T-helper 2 cell treated with Interferon-gamma antibody and Interleukin-4, amounts not matched to agents 5 μg/mL and 100 μg/mL, for 36 hours (primary cell): ENCODE measurements at regions not wholly inside any gene's neighbourhood (a gene's known extent, or its start where the extent isn't known, plus 50 kb on each side); places are given as distances from the start of the nearest gene placed in this dataset.
"Not testable (repeated sequence)": the region's sequence is repeated elsewhere in the genome, so short reads cannot be mapped to it uniquely, and the experiment has no call there.

Experiments used
- DNase-seq: peaks from one replicate; pipeline ENCODE4 v3.0.0; 2021; ENCODE audit warnings: low spot score
- H3K27ac Mint-ChIP-seq: one replicate; pipeline ENCODE4 v1.8.0; 2021; ENCODE audit warnings: mild to moderate bottlenecking, mixed read lengths
- H3K27me3 Mint-ChIP-seq: one replicate; pipeline ENCODE4 v1.8.0; 2021; ENCODE audit warnings: low read depth, mixed read lengths
- H3K36me3 Mint-ChIP-seq: one replicate; pipeline ENCODE4 v1.8.0; 2021; ENCODE audit warnings: low read depth, mixed read lengths
- H3K4me1 Mint-ChIP-seq: one replicate; pipeline ENCODE4 v1.8.0; 2021; ENCODE audit warnings: low read depth, mixed read lengths
- H3K4me3 Mint-ChIP-seq: one replicate; pipeline ENCODE4 v1.8.0; 2022; ENCODE audit warnings: mild to moderate bottlenecking, moderate library complexity, mixed read lengths
- H3K9me3 Mint-ChIP-seq: one replicate; pipeline ENCODE4 v1.8.0; 2021; ENCODE audit warnings: mixed read lengths

DNA sequence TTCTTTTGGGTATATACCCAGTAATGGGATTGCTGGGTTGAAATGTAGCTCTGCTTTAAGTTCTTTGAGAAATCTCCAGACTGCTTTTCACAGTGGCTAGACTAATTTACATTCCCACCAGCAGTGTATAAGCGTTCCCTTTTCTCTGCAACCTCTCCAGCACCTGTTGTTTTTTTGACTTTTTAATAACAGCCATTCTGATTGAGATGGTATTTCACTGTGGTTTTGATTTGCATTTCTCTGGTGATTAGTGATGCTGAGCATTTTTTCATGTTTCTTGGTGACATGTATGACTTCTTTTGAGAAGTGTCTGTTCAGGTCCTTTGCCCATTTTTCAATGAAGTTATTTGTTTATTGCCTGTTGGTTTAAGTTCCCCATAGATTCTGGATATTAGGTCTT, 87.1 kb upstream of the TSC22D2 start:
- H3K4me1 Mint-ChIP-seq, DNase-seq, H3K9me3 Mint-ChIP-seq, H3K27ac Mint-ChIP-seq, H3K36me3 Mint-ChIP-seq, H3K4me3 Mint-ChIP-seq: not testable (repeated sequence)
- H3K27me3 Mint-ChIP-seq: peaks cover 23% of the 10 kb centered on the region

DNA sequence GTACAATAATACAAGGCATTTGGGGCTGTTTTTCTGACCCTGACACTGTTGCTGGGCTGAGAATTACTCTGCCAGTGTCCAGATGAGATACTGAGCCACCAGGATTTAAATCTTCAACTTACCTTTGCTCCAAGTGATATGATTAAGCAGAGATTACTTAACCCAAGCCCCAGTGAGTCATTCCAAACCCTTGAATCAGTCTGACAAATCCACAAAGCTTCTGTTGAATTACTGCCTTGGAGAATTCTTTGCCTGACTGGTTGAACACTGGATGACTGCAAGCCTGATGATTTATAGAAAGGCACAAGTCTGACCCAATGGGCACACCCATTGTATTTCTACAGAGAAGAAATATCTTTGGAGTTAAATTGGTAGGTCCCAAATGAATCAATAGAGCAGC, 88.2 kb upstream of the TSC22D2 start:
- H3K27me3 Mint-ChIP-seq: peaks cover 25% of the 10 kb centered on the region
- H3K4me1 Mint-ChIP-seq: no peaks in the 10 kb centered on the region
- H3K36me3 Mint-ChIP-seq: no peaks in the 10 kb centered on the region
- no peak for DNase-seq
- no peaks in the 10 kb centered on the region for H3K9me3 Mint-ChIP-seq
- no peak overlapping the region for H3K4me3 Mint-ChIP-seq
- H3K27ac Mint-ChIP-seq: no peak overlapping the region

GRCh38 chr3:150317469-150317868, 90.6 kb upstream of the TSC22D2 start:
- H3K9me3 Mint-ChIP-seq: no peaks in the 10 kb centered on the region
- H3K36me3 Mint-ChIP-seq: no peaks in the 10 kb centered on the region
- DNase-seq: no peak
- H3K27me3 Mint-ChIP-seq: peaks cover 29% of the 10 kb centered on the region
- H3K4me3 Mint-ChIP-seq: no peak overlapping the region
- no peak overlapping the region for H3K27ac Mint-ChIP-seq
- no peaks in the 10 kb centered on the region for H3K4me1 Mint-ChIP-seq

DNA sequence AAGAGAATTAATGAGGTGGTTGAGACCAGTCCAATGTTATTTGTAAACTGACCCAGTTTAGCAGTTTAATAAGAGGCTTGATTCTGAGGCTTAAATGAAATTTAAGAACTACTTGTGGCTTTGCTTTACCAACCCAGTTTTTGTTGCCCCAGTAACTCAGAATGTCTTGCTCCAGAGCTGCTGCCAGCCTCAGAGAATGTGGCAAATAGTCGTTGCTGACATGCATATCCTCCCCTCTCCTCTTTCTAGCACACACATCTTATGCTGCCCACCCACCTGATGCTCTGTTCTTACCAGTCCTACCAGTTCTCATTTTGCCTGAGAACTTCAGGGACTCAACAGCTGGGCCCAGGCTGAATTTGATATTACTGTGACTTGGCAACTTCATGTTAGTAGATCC, 92.4 kb upstream of the TSC22D2 start:
- no peaks in the 10 kb centered on the region for H3K36me3 Mint-ChIP-seq
- no peak for DNase-seq
- no peak overlapping the region for H3K27ac Mint-ChIP-seq
- no peak overlapping the region for H3K4me3 Mint-ChIP-seq
- H3K27me3 Mint-ChIP-seq: peaks cover 32% of the 10 kb centered on the region
- H3K9me3 Mint-ChIP-seq: no peaks in the 10 kb centered on the region
- H3K4me1 Mint-ChIP-seq: no peaks in the 10 kb centered on the region

DNA sequence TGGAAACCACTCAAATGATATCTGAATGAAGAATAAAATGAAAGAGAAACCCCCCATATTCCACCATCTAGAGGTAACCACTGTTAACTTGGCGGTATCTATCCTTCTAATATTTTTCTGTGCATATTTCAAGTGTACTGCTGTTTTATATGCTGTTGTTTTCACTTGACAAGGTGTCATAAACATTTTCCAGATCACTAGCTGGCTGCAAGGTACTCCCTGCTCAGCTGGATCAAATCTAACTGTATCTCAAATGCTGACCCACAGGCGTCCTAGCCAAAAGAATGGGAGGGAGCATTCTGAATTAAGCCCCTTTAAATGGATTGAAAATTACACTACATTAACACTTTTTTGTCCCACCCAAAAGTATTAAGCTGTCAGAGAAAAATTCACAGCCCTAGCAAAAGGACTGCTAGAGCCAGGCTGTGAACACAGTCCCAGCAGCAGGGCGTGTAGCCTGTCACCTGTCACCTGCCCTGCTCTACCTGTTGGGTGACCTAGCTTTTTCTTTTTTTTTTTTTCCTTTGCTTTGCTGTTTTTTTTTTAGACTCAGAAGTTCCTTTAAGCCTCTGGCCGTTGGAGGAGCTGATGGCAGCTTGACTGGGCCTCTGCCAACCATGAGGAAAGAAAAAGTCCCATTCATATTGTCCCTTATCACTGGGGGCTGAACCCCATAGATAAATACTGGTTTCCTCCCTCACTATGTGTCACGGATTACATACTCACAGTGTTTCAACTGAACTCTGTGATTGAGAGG, 93.7 kb upstream of the TSC22D2 start:
- peaks cover 38% of the 10 kb centered on the region for H3K27me3 Mint-ChIP-seq
- H3K4me1 Mint-ChIP-seq: no peaks in the 10 kb centered on the region
- H3K9me3 Mint-ChIP-seq: no peaks in the 10 kb centered on the region
- H3K4me3 Mint-ChIP-seq: no peak overlapping the region
- no peak overlapping the region for H3K27ac Mint-ChIP-seq
- H3K36me3 Mint-ChIP-seq: no peaks in the 10 kb centered on the region
- DNase-seq: no peak

GRCh38 chr3:150312018-150312657, 96.0 kb upstream of the TSC22D2 start:
- peaks cover 33% of the 10 kb centered on the region for H3K27me3 Mint-ChIP-seq
- no peak overlapping the region for H3K4me3 Mint-ChIP-seq
- no peaks in the 10 kb centered on the region for H3K36me3 Mint-ChIP-seq
- no peak overlapping the region for H3K27ac Mint-ChIP-seq
- DNase-seq: no peak
- H3K4me1 Mint-ChIP-seq: no peaks in the 10 kb centered on the region
- H3K9me3 Mint-ChIP-seq: no peaks in the 10 kb centered on the region

DNA sequence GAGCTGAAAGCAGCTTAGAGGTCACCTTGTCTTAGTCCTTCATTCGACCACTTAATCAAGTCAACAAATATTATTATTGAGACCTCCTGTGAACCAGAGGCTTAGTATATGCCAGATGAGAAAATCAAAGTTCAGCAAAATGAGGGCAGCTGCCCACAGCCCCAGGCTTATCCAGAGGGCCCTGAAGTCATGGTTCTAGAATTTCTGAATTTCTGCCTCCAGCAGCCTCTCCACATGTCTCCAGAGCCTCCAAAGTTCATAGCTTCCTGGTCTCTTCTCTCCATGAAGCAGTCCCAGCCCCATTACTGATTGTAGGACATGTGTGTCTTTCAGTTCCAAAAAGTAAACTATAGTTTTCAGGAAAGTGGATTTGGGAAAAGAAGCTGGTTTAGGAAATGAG, 96.9 kb upstream of the TSC22D2 start:
- Mint-ChIP-seq H3K27ac (no peak overlapping the region), H3K36me3 (no peaks in the 10 kb centered on the region), H3K4me3 (no peak overlapping the region), H3K27me3 (peaks cover 30% of the 10 kb centered on the region), H3K4me1 (no peaks in the 10 kb centered on the region), H3K9me3 (no peaks in the 10 kb centered on the region)
- DNase-seq: no peak

DNA sequence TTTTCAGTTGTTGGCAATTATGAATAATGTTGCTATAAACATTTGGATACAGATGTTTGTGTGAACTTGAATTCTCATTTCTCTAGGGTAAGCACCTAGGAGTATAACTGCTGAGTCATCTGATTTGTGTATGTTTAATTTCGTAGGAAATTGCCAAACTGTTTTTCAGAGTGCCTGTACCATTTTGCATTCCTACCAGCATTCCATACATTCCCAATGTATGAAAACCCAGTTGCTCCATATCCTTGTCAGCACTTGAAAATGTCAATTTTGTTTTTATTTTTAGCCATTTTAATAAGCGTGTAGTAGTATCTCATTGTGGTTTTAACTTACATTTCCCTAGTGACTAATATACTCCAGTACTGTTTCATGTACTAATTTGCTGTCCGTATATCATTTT, 98.5 kb upstream of the TSC22D2 start:
- Mint-ChIP-seq H3K4me3 (no peak overlapping the region), H3K27me3 (peaks cover 31% of the 10 kb centered on the region), H3K36me3 (no peaks in the 10 kb centered on the region)

DNA sequence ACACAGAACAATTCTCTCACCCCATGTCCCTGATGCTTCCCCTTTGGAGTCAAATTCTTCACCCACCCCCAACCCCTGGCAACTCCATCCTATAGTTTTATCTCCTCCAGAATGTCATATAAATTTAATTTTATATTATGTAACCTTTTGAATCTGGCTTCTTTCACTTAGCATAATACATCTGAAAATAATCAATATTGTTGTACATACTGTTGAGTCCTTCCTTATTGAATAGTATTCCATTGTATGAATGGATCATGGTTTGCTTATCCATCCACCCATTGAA, 98.9 kb upstream of the TSC22D2 start:
- Mint-ChIP-seq H3K9me3 (no peaks in the 10 kb centered on the region), H3K27ac (no peak overlapping the region), H3K27me3 (peaks cover 31% of the 10 kb centered on the region), H3K4me3 (no peak overlapping the region), H3K36me3 (no peaks in the 10 kb centered on the region), H3K4me1 (no peaks in the 10 kb centered on the region)
- DNase-seq: no peak

More for the DNA sequence above, 98.5 kb upstream of the TSC22D2 start:
- Mint-ChIP-seq H3K4me1 (no peaks in the 10 kb centered on the region), H3K9me3 (no peaks in the 10 kb centered on the region), H3K27ac (no peak overlapping the region)
- no peak for DNase-seq

- no peaks in the 10 kb centered on the region for H3K4me1 Mint-ChIP-seq
- no peaks in the 10 kb centered on the region for H3K9me3 Mint-ChIP-seq
- H3K36me3 Mint-ChIP-seq: no peaks in the 10 kb centered on the region
- no peak overlapping the region for H3K27ac Mint-ChIP-seq
- no peak for DNase-seq
- peaks cover 34% of the 10 kb centered on the region for H3K27me3 Mint-ChIP-seq
- H3K4me3 Mint-ChIP-seq: no peak overlapping the region
Measured at GRCh38 chr3:150308481-150309256, 99.4 kb upstream of the TSC22D2 start.

GRCh38 chr3:150308037-150308319, 100.1 kb upstream of the TSC22D2 start:
- Mint-ChIP-seq H3K36me3 (no peaks in the 10 kb centered on the region), H3K4me3 (no peak overlapping the region), H3K27ac (no peak overlapping the region), H3K4me1 (no peaks in the 10 kb centered on the region), H3K9me3 (no peaks in the 10 kb centered on the region), H3K27me3 (peaks cover 35% of the 10 kb centered on the region)
- no peak for DNase-seq

DNA sequence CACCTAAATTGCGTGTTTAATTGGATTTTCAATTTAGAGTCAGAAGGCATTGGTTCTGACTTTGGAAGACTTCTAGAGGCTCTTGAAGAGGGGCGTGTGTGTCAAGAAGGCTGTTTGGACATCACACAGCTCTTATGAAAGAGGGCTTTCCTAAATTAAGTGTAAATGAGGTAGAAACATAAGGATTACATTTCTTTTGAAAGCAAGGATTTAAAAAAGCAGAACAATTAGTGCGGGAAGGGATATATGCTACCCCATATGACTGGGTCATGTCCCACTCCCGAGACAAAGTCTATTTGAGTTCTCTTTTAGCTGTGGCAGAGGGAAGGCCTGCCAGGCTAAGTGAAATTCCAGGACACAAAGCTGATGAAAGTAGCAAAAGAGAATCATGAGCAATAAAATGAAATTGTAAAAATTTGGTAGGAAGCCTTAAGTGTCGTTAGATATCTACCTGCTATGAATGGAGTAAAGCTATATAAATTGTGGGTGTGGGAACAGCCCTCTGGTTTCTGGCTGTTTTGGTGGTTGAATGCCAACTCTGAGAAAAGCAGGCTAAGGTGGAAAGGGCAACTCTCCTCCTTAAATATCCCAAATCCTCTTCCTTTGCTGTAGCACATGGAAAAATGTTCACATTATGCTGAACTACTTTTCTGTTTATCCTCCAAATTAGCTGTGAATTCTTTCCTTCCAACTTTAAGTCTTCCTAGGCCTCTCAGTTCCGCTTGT, 100.6 kb upstream of the TSC22D2 start:
- H3K27me3 Mint-ChIP-seq: peaks cover 38% of the 10 kb centered on the region
- H3K4me3 Mint-ChIP-seq: no peak overlapping the region
- DNase-seq: no peak
- H3K4me1 Mint-ChIP-seq: no peaks in the 10 kb centered on the region
- H3K27ac Mint-ChIP-seq: no peak overlapping the region
- H3K36me3 Mint-ChIP-seq: no peaks in the 10 kb centered on the region
- no peaks in the 10 kb centered on the region for H3K9me3 Mint-ChIP-seq

GRCh38 chr3:150306906-150307305, 101.2 kb upstream of the TSC22D2 start:
- no peak overlapping the region for H3K27ac Mint-ChIP-seq
- H3K27me3 Mint-ChIP-seq: peaks cover 38% of the 10 kb centered on the region
- H3K9me3 Mint-ChIP-seq: no peaks in the 10 kb centered on the region
- no peaks in the 10 kb centered on the region for H3K36me3 Mint-ChIP-seq
- no peak overlapping the region for H3K4me3 Mint-ChIP-seq
- no peak for DNase-seq
- H3K4me1 Mint-ChIP-seq: no peaks in the 10 kb centered on the region

DNA sequence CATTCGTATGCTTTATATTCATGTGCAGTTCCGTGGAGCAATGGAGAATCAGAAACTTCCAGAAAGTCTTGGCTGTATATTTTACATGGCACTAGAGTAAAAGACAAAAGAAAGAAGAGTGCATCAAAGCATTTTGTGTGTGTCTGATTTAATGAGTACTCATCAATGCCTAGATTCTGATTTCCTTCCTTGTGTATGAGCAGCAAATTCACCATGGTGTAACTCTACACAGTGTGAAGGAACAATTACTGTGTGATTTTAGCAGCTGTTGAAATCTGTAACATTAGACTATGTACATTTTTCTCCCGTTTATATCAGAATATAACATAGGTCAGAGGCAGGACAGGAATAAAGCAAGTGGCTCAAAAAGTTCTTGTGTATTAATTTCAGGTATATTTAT, 102.0 kb upstream of the TSC22D2 start:
- Mint-ChIP-seq H3K9me3 (no peaks in the 10 kb centered on the region), H3K27me3 (peaks cover 40% of the 10 kb centered on the region), H3K4me1 (no peaks in the 10 kb centered on the region), H3K36me3 (no peaks in the 10 kb centered on the region), H3K27ac (no peak overlapping the region), H3K4me3 (no peak overlapping the region)
- DNase-seq: no peak
